GM18870 (cell line): ENCODE measurements at regions not wholly inside any gene's neighbourhood (a gene's known extent, or its start where the extent isn't known, plus 50 kb on each side); places are given as distances from the start of the nearest gene placed in this dataset.

Source experiments
- ATAC-seq: cut with Tn5 transposase; IDR thresholded peaks from one replicate; pipeline ENCODE4 v1.9.1; 2021; ENCODE audit warnings: moderate library complexity; ENCODE audit not compliant: unreplicated experiment

DNA sequence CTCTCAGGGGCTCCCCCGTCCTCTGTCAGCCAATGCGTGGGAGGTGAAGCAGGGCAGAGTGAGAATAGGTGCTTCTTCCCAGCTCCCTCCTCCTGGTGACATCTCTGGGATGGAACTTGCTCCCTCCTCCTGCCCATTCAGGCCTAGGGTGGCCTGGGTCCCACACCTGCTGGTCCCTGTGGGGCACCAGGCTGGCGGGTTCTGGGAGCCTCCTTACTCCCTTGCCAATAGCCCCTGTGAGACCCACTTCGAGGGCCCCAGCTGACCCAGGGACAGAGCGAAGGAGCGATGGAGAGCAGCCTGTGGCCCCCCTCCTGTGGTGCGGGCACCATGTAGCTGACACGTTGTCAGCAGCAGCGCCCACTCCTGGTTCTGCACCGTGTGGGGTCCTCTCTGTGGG is 512.6 kb downstream of the GLRX3 start:
- ATAC-seq = no peak

- no peak for ATAC-seq
These were observed 516.4 kb downstream of the GLRX3 start for GRCh38 chr10:130652544-130652943.

DNA sequence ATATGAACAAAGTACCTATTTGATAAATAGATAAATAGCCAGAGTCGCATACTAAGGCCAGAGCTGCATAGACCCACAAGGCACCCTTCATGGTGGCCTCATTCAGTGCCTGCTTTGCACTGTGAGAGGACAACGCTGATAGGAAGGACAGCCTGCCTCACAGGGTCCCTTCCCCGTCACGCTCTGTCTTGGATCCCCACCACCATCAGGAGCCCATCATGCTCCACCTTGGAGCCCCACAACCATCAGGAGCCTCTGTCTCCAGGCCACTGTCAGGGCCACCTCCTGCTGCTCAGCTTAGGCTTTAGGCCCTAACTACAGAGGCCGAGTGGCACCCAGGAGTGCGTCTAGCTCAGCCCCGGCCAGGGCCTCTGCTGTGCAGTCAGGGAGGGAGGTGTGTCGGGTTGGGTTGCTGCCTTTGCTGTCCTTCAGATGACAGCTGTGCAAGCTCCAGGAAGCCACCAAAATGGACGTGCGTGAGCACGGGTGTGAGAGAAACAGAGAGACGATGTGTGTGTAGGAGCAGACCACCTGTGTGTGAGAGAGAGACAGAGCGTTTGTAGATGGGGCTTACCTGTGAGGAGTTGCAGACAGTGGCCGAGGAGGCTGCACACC is 516.9 kb downstream of the GLRX3 start:
- ATAC-seq = no peak

DNA sequence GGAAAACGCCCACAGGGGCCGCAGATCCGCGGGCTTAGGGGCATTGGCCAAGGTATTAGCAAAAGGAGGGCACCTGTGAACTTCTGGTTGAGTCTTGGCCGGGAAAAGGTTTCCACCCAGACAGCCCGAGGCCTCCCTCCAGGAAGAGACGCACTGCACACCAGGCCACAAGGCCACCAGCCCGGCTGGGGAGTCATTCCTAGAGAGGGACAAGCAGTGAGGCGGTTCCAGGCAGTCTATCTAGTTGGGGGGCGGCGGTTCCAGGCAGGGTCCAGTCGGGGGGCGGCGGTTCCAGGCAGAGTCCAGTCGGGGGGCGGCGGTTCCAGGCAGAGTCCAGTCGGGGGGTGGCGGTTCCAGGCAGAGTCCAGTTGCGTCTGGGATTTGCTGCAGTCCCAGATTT is 518.5 kb downstream of the GLRX3 start:
- ATAC-seq = no peak

DNA sequence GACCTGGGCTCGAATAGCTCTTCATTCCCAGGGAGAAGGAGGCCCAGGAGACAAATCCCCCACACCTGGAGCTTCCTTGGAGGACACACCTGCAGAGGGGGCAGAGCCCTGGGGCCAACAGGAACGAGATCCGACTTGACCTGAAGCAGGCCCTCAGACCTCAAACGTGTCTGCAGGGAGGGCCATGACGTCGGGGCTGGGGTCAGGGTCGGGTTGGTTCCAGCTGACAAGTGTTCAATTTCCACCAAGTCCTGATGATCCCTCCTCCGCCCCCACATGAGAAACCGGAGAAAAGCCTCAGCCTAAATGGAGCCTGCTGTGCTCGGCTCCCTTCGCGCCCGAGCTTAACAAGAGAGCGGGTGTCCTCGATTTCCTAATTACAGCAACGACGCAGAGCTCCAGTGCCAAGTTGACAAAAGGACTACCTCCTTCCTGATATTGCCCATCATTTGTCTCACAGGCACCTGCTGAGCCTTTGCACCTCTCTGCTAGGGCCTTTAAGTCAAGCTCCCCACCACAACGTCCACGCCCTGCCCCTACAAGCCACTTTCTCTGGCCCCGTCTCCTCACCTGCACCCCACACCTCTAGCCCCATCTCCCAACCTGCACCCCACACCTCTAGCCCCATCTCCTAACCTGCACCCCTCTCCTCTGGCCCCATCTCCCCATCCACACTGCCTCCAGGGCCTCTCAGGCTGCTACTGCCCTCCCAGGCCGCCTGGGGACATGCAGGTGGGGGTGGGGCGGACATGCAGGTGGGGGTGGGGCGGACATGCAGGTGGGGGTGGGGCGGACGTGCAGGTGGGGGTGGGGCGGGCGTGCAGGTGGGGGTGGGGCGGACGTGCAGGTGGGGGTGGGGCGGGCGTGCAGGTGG is 519.4 kb downstream of the GLRX3 start:
- no peak for ATAC-seq

DNA sequence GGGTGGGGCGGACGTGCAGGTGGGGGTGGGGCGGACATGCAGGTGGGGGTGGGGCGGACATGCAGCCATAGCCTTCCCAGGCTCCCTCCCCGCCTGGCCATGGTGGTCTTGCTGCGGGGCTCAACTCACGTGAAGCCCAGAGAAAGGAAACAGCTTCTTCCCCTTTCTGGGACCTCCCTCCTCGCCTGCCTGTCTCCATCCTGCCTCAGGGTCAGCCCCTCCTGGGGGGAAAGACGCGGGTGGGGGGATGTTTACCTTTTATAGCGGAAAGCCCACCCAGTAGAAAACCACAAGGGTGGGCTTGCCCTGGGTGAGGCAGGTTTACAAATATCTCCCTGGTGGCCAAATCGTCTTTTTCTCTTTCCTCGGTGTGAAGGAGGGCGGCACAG is 520.0 kb downstream of the GLRX3 start:
- ATAC-seq = no peak

GRCh38 chr10:130656582-130657133 is 520.5 kb downstream of the GLRX3 start:
- no peak for ATAC-seq

GRCh38 chr10:130658687-130659290 is 522.6 kb downstream of the GLRX3 start:
- no peak for ATAC-seq

DNA sequence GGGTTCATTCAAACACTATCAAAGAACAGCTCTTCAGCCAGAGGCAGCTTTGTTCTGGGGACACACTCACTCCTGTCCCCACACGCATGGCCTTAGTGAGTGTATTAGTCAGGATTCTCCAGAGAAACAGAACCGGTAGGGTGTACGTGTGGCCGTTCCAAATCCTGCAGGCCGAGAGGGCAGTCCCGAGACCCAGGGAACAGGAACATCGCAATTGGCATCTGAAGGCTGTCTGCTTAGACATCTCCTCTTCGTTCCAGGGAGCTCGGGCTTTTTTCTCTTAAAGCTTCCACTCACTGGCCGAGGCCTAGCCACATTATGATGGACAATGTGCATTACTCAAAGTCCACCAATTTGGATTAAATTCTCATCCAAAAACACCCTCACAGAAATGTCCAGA is 523.3 kb downstream of the GLRX3 start:
- ATAC-seq = no peak

- no peak for ATAC-seq
These were observed 524.1 kb downstream of the GLRX3 start for GRCh38 chr10:130660266-130660665.

DNA sequence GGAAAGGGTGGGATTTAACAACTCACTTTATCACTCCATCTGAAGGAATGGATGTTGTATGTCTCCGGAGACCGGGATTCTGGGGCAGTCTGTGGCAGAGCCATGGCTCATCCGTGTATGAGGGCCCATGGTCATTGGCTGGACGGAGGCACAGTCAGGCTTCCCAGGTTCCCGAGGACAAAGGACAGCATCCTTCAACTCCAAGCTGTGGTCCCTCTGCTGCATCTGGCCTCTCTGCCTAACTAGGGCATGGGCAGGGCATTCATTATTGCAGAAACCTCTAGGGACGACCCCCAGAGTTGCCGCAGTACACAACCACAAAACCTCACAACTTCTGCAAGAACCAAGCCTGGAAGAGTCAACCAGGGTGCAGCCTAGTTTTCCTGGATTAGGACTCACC is 525.2 kb downstream of the GLRX3 start:
- ATAC-seq = no peak

- no peak for ATAC-seq
These were observed 526.6 kb downstream of the GLRX3 start for GRCh38 chr10:130662775-130663174.

DNA sequence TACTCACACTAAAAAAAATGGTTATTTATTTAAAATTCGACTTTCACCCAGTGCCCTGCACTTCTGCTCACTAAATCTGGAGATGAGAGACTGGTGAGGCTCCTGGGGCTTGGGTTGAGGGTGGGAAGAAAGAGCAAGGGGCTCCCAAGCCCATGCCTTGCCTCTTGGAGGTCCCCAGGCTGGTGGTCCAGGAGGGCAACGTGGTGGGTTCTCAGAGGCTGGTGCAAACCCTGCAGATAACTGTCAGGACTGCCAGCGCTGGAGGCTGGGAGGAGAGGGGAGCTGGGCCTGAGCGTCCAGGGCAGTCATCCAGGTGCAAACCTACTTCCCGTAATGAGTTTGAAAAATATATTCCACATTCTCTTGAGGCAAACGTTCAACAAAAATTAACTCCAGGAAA is 528.3 kb downstream of the GLRX3 start:
- ATAC-seq = no peak

DNA sequence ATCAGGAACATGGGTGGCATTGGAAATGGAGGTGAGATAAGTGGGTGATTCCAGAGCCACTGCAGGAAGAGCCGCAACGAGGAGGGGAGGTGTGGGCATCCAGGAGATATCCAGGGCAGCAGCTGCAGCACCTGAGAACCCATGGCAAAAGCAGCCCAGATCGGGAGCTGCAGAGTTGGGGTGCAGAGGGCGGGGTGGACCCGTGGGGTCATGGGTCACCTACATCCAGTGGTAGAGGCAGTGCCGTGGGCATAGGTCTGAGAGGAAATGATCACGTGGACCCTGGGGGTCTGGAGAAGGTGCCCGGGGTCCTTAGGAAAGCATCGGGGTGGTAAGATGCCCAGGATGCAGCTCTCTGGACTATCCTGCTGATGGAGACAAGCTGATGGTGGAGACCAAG is 530.0 kb downstream of the GLRX3 start:
- no peak for ATAC-seq

DNA sequence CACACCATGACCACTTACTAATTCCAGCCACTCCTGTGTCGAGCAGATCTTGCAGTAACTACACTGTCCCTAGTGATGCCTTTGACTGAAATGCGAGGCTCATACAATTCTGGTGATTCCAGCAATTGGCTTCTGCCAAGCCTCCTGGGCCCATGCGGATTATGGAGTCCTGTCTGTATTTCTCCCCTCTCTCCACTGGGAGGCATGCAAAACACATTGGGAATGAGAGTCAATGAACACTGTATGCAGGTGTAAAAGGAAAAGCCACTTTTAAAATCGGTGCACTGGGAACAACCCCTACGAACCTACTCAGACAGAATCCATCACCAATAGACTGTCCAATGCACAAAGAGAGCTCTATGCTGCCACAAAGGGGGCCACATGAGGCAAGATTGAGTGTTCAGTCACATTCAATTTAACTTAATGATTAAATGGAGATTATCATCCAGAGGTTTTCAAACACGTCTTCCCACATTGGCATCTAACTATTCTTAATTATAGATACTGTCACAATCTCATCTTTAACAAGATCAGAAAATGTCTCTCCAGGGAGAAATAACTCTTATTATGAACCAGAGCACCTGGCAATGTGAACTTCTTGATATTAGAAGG is 550.6 kb downstream of the GLRX3 start:
- no peak for ATAC-seq

DNA sequence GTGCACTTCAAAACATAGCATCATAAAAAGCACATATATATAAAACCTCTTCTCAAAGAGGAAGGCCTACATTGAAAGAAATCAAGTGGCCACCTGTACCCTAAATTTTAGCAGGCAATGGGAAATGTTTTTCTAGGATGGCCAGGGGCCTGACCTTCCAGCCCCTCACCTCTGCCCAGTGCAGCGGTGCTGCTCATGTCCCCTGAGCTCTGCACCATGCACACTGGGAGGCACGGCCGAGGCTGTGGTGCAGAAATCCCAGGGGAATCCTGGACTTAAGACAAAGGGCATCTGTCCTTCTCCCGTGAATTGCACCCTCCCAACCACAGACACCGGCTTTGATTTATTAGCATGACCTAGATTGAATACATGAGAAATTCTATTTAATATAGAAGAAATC is 551.4 kb downstream of the GLRX3 start:
- no peak for ATAC-seq

GRCh38 chr10:130689743-130690626 is 553.8 kb downstream of the GLRX3 start:
- ATAC-seq = no peak

DNA sequence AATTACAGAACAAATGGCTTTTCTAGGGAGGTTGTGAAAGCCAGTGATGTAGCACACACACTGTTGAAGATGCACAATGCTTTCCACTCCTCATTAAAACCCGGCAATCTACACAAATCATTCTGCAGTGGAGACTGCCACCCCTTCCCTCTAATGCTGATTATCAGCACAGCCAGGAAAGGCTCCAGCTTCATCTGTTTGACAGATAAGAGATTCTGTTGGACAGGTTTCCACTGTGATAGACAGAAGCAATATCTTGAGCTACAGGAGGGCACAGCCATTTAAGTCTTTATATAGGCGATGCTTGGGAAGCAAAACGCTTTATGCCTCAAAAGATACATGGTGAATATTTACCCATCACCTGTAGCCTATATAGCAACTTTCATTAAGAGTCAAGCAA is 555.6 kb downstream of the GLRX3 start:
- no peak for ATAC-seq

- no peak for ATAC-seq
These were observed 560.7 kb downstream of the GLRX3 start for GRCh38 chr10:130696870-130697269.

GRCh38 chr10:130707389-130707979 is 571.3 kb downstream of the GLRX3 start:
- ATAC-seq = no peak
